ENCODE measurements at regions not wholly inside any gene's neighbourhood (a gene's known extent, or its start where the extent isn't known, plus 50 kb on each side); places are given as distances from the start of the nearest gene placed in this dataset.
"Not testable (repeated sequence)": the region's sequence is repeated elsewhere in the genome, so short reads cannot be mapped to it uniquely, and the experiment has no call there.

DNA sequence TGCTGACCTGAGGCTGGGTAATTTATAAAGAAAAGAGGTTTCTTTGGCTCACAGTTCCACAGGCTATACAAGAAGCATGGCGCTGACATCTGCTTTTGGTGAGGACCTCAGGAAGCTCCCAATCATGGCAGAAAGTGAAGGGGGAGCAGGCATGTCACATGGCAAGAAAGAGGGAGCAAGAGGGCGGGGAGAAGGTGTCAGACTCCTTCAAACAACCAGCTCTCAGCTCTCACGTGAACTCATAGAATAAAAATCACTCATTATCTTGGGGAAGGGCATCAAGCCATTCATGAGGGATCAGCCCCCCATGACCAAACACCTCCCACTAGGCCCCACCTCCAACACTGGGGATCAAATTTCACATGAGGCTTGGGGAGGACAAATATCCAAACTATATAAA is 266.8 kb downstream of the RHOU start:
- Mint-ChIP-seq H3K36me3 (ENCODE audit: low read depth) (no peaks in the 10 kb centered on the region), H3K27ac (no peak overlapping the region), H3K4me3 (no peak overlapping the region), H3K9me3 (no peaks in the 10 kb centered on the region), H3K27me3 (ENCODE audit: insufficient read depth) (peaks cover 10% of the 10 kb centered on the region), H3K4me1 (ENCODE audit: low read depth) (no peaks in the 10 kb centered on the region)
- intact Hi-C loops (cut with micrococcal nuclease), result no loop called here
- DNase-seq (ENCODE audit: low spot score), result no peak

DNA sequence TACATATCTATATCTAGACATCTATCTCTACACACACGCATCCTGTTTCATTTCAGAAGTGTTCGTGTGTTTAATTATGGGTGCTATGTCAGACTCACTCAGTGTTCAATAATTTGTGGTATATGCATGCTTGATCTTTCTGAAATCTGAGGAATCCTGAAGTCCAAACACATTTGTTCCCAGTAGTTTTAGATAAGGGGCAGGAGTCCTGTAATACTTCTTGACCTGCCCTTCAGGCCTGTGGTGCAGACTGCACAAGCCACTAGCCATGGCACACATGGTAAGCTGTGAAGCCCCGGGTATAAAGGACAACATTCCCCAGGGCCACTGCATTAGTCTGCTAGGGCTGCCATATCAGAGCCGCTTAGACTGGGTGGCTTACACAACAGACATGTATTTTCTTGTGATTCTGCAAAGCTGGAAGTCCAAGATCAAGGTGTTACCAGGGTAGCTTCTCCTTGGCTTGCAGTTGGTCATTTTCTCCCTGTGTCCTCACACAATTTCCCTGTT is 267.2 kb downstream of the RHOU start:
- Mint-ChIP-seq H3K36me3 (ENCODE audit: low read depth) (no peaks in the 10 kb centered on the region), H3K9me3 (no peaks in the 10 kb centered on the region), H3K4me3 (no peak overlapping the region), H3K27me3 (ENCODE audit: insufficient read depth) (peaks cover 9% of the 10 kb centered on the region), H3K4me1 (ENCODE audit: low read depth) (no peaks in the 10 kb centered on the region), H3K27ac (no peak overlapping the region)
- intact Hi-C loops (cut with micrococcal nuclease), result no loop called here
- DNase-seq (ENCODE audit: low spot score), result no peak

- Mint-ChIP-seq H3K4me1 (ENCODE audit: low read depth) (no peaks in the 10 kb centered on the region), H3K4me3 (no peak overlapping the region), H3K9me3 (no peaks in the 10 kb centered on the region), H3K27me3 (ENCODE audit: insufficient read depth) (peaks cover 4% of the 10 kb centered on the region), H3K27ac (no peak overlapping the region), H3K36me3 (ENCODE audit: low read depth) (no peaks in the 10 kb centered on the region)
- no peak for DNase-seq (ENCODE audit: low spot score)
- intact Hi-C loops (cut with micrococcal nuclease), result no loop called here
Measured at GRCh38 chr1:229003233-229004031, 267.5 kb upstream of the RAB4A start.

DNA sequence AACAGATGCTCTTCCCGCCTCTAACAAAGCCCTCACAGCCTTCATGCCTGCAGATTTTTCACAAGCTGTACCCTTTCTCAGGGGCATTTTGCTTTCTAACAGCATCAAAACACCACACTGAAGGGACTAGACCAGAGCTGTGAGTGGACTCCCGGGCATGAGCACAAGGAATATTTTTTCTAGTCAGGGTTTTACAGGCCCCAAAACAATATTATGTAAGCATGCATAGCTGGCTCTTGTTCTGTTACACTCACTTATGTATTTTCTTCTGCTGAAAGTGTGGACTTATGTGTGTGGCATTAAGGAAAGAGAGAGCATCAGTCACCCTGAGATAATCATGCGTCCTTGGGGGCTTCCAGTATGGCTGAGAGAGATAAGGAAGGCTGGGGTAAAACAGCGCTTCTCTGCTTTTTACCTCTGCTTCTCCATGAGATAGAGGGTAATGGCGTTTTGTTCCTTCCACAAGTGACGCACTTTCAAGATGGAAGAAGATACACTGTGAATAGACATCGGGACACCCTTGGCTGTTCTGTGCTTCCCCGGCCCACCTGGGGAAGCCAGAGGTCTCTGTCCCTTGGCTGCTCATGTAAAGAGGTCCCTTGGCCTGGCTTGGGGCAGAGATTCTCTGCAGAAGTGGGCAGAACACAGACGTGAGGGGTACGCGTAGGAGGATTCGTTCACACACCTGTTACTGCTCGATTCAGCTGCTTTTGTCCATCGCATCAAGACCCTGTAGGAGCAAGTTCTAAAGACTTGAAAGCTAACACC is 266.7 kb upstream of the RAB4A start:
- intact Hi-C loops (cut with micrococcal nuclease), result no loop called here
- H3K27ac Mint-ChIP-seq, result no peak overlapping the region
- DNase-seq (ENCODE audit: low spot score), result no peak
- no peaks in the 10 kb centered on the region for H3K4me1 Mint-ChIP-seq (ENCODE audit: low read depth)
- H3K4me3 Mint-ChIP-seq, result no peak overlapping the region
- no peaks in the 10 kb centered on the region for H3K36me3 Mint-ChIP-seq (ENCODE audit: low read depth)
- H3K27me3 Mint-ChIP-seq (ENCODE audit: insufficient read depth), result peaks cover 2% of the 10 kb centered on the region
- H3K9me3 Mint-ChIP-seq, result no peaks in the 10 kb centered on the region

DNA sequence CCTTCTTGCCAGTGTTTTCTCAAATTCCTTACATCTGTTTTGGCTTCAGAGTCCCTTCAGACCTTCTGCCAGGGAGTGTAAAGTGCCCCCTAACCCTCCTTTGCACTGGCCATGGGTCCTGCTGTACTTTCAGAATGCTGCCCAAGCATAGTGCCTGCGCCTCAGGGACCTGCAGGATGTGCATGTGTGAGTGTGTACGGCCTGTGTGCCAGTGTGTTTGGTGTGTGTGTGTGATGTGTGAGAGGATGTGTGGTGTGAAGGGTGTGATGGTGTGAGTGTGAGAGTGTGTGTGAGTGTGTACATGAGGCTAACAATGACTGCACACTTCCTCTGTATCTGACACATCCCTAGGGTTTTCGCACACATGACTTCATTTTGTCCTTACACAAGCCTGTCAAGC is 265.8 kb upstream of the RAB4A start:
- intact Hi-C loops (cut with micrococcal nuclease), result no loop called here
- no peak for DNase-seq (ENCODE audit: low spot score)
- no peak overlapping the region for H3K4me3 Mint-ChIP-seq
- peaks cover 2% of the 10 kb centered on the region for H3K27me3 Mint-ChIP-seq (ENCODE audit: insufficient read depth)
- no peak overlapping the region for H3K27ac Mint-ChIP-seq
- H3K4me1 Mint-ChIP-seq (ENCODE audit: low read depth), result no peaks in the 10 kb centered on the region
- no peaks in the 10 kb centered on the region for H3K9me3 Mint-ChIP-seq
- H3K36me3 Mint-ChIP-seq (ENCODE audit: low read depth), result no peaks in the 10 kb centered on the region

- H3K27ac Mint-ChIP-seq, result no peak overlapping the region
- H3K27me3 Mint-ChIP-seq (ENCODE audit: insufficient read depth), result peaks cover 2% of the 10 kb centered on the region
- DNase-seq (ENCODE audit: low spot score), result no peak
- H3K4me3 Mint-ChIP-seq, result no peak overlapping the region
- intact Hi-C loops (cut with micrococcal nuclease), result no loop called here
- H3K36me3 Mint-ChIP-seq (ENCODE audit: low read depth), result no peaks in the 10 kb centered on the region
- H3K4me1 Mint-ChIP-seq (ENCODE audit: low read depth), result no peaks in the 10 kb centered on the region
- no peaks in the 10 kb centered on the region for H3K9me3 Mint-ChIP-seq
Measured at GRCh38 chr1:229005556-229005955, 265.4 kb upstream of the RAB4A start.

- Mint-ChIP-seq H3K4me3 (no peak overlapping the region), H3K36me3 (ENCODE audit: low read depth) (no peaks in the 10 kb centered on the region), H3K27ac (no peak overlapping the region), H3K9me3 (no peaks in the 10 kb centered on the region), H3K27me3 (ENCODE audit: insufficient read depth) (peaks cover 2% of the 10 kb centered on the region), H3K4me1 (ENCODE audit: low read depth) (no peaks in the 10 kb centered on the region)
- DNase-seq (ENCODE audit: low spot score), result no peak
- intact Hi-C loops (cut with micrococcal nuclease), result no loop called here
Measured at GRCh38 chr1:229006121-229006870, 264.6 kb upstream of the RAB4A start.

DNA sequence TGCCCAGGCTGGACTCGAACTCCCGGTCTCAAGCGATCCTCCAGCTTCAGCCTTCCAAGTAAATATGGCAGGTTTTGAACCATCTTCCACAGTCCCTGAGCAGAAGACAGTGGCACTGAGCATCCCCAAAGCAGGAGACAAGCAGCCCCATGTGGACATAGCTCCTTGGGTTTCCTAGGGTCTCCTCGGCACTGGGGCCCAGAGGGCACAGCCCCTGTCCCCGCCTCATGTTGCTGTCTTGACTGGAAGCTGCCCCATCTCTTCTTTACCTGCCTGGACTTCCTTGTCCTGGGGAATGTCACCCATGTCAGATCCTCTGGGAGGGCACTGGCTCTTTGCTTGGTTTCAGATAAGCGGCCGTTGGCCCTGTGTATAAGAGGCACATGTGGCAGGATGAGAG is 263.7 kb upstream of the RAB4A start:
- Mint-ChIP-seq H3K36me3 (ENCODE audit: low read depth) (no peaks in the 10 kb centered on the region), H3K27ac (no peak overlapping the region), H3K9me3 (no peaks in the 10 kb centered on the region), H3K4me1 (ENCODE audit: low read depth) (no peaks in the 10 kb centered on the region), H3K27me3 (ENCODE audit: insufficient read depth) (peaks cover 2% of the 10 kb centered on the region), H3K4me3 (no peak overlapping the region)
- no peak for DNase-seq (ENCODE audit: low spot score)
- intact Hi-C loops (cut with micrococcal nuclease), result no loop called here

DNA sequence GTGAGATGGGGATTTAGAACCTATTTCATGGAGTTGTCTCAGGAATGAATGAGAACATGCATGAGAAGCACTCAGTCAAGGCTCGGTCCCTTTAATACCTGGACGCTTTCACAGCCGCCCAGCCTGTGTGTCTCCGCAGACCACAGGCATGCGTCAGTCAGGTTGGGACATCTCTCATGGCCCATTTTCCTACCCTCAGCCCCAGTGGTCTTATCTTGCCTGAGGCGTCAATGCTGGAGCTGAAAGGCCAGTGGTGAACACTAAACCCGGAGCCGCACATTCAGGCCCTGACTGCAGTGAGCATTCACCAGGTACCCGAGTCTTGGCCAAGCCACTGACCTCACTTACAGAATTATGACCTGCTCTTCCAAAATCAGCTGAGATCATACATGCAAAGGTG is 263.2 kb upstream of the RAB4A start:
- Mint-ChIP-seq H3K27me3 (ENCODE audit: insufficient read depth) (peaks cover 6% of the 10 kb centered on the region), H3K27ac (no peak overlapping the region), H3K4me3 (no peak overlapping the region), H3K36me3 (ENCODE audit: low read depth) (no peaks in the 10 kb centered on the region), H3K9me3 (no peaks in the 10 kb centered on the region), H3K4me1 (ENCODE audit: low read depth) (no peaks in the 10 kb centered on the region)
- DNase-seq (ENCODE audit: low spot score), result no peak
- intact Hi-C loops (cut with micrococcal nuclease), result no loop called here

- H3K4me3 Mint-ChIP-seq; H3K27me3 Mint-ChIP-seq (ENCODE audit: insufficient read depth); intact Hi-C loops (cut with micrococcal nuclease); DNase-seq (ENCODE audit: low spot score); H3K36me3 Mint-ChIP-seq (ENCODE audit: low read depth); H3K4me1 Mint-ChIP-seq (ENCODE audit: low read depth); H3K9me3 Mint-ChIP-seq; H3K27ac Mint-ChIP-seq: not testable (repeated sequence)
Measured at GRCh38 chr1:229008347-229008746, 262.6 kb upstream of the RAB4A start.

- DNase-seq (ENCODE audit: low spot score), result no peak
- Mint-ChIP-seq H3K27ac (no peak overlapping the region), H3K4me1 (ENCODE audit: low read depth) (no peaks in the 10 kb centered on the region)
Measured at GRCh38 chr1:229011022-229011421, 259.9 kb upstream of the RAB4A start.

GRCh38 chr1:229012823-229013222 is 258.1 kb upstream of the RAB4A start:
- H3K4me3 Mint-ChIP-seq, result no peak overlapping the region
- H3K4me1 Mint-ChIP-seq (ENCODE audit: low read depth), result no peaks in the 10 kb centered on the region
- H3K27me3 Mint-ChIP-seq (ENCODE audit: insufficient read depth), result peaks cover 11% of the 10 kb centered on the region
- no peak overlapping the region for H3K27ac Mint-ChIP-seq
- no peaks in the 10 kb centered on the region for H3K9me3 Mint-ChIP-seq
- no peaks in the 10 kb centered on the region for H3K36me3 Mint-ChIP-seq (ENCODE audit: low read depth)
- no peak for DNase-seq (ENCODE audit: low spot score)
- intact Hi-C loops (cut with micrococcal nuclease), result no loop called here

More at GRCh38 chr1:229011022-229011421, 259.9 kb upstream of the RAB4A start:
- peaks cover 11% of the 10 kb centered on the region for H3K27me3 Mint-ChIP-seq (ENCODE audit: insufficient read depth)
- H3K4me3 Mint-ChIP-seq, result no peak overlapping the region
- intact Hi-C loops (cut with micrococcal nuclease), result no loop called here
- no peaks in the 10 kb centered on the region for H3K9me3 Mint-ChIP-seq
- no peaks in the 10 kb centered on the region for H3K36me3 Mint-ChIP-seq (ENCODE audit: low read depth)

DNA sequence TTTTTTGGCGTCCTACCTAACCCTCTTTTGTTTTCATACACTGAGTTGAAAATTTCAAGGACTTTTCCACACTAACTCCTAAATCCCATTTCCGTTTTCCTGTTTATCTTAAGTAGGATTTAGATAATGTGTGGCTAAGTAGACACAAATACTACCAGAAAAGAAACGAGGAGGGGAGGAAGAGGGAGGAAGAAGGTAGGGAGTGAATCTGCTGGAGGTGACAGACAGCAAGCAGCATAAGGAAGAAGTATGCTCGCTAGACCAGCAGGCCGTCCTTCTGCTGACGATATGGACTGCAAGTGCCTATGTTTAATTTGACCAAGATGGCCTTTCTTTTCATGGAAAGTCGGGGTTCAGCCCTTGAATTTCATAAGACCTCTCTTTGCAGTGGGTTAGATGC is 256.9 kb upstream of the RAB4A start:
- Mint-ChIP-seq H3K27me3 (ENCODE audit: insufficient read depth) (peaks cover 11% of the 10 kb centered on the region), H3K36me3 (ENCODE audit: low read depth) (no peaks in the 10 kb centered on the region), H3K27ac (no peak overlapping the region), H3K4me3 (no peak overlapping the region), H3K9me3 (no peaks in the 10 kb centered on the region), H3K4me1 (ENCODE audit: low read depth) (no peaks in the 10 kb centered on the region)
- intact Hi-C loops (cut with micrococcal nuclease), result no loop called here
- no peak for DNase-seq (ENCODE audit: low spot score)
